GM23338 (cell line): ENCODE measurements at regions not wholly inside any gene's neighbourhood (a gene's known extent, or its start where the extent isn't known, plus 50 kb on each side); places are given as distances from the start of the nearest gene placed in this dataset.

Experiments used
- ATAC-seq: fragments of 200-7000 bp; cut with Tn5 transposase; 3 replicates; pipeline ENCODE4 v1.9.1; 2020
- DNase-seq: peaks from one replicate; pipeline ENCODE4 v3.0.0-alpha.2; 2015; ENCODE audit warnings: low spot score
- H2AFZ ChIP-seq: fragments of 200-600 bp; sonication (generic); 2 replicates; pipeline ENCODE4 v1.8.0; 2016; ENCODE audit warnings: antibody characterized with exemption, mild to moderate bottlenecking, moderate library complexity
- H3F3A ChIP-seq: fragments of 200-600 bp; sonication (generic); replicated peaks from 2 replicates; pipeline ENCODE4 v1.8.0; 2017; ENCODE audit warnings: antibody characterized with exemption, mixed run types, low read depth
- H3K27ac ChIP-seq: fragments of 200-600 bp; sonication (generic); 2 replicates; pipeline ENCODE4 v1.6.1; 2016; ENCODE audit warnings: low read depth
- H3K27me3 ChIP-seq: fragments of 200-600 bp; sonication (generic); 2 replicates; pipeline ENCODE4 v1.8.0; 2016; ENCODE audit warnings: mild to moderate bottlenecking, mixed run types, moderate library complexity; ENCODE audit not compliant: insufficient read depth
- H3K36me3 ChIP-seq: fragments of 200-600 bp; sonication (generic); 2 replicates; pipeline ENCODE4 v1.8.0; 2016; ENCODE audit warnings: mild to moderate bottlenecking; ENCODE audit not compliant: insufficient read depth
- H3K4me1 ChIP-seq: fragments of 200-600 bp; sonication (generic); 2 replicates; pipeline ENCODE4 v1.8.0; 2016; ENCODE audit warnings: mild to moderate bottlenecking, moderate library complexity; ENCODE audit not compliant: insufficient read depth
- H3K4me2 ChIP-seq: fragments of 200-600 bp; sonication (generic); 2 replicates; pipeline ENCODE4 v1.7.1; 2017; ENCODE audit warnings: mixed run types
- H3K4me3 ChIP-seq: fragments of 200-600 bp; sonication (generic); 2 replicates; pipeline ENCODE4 v1.6.1; 2016; ENCODE audit warnings: mixed run types
- H3K79me2 ChIP-seq: fragments of 200-600 bp; sonication (generic); replicated peaks from 2 replicates; pipeline ENCODE4 v1.8.0; 2017; ENCODE audit warnings: mild to moderate bottlenecking; ENCODE audit not compliant: insufficient read depth
- H3K9me2 ChIP-seq: fragments of 200-600 bp; sonication (generic); 2 replicates; pipeline ENCODE4 v1.8.0; 2017; ENCODE audit not compliant: insufficient read depth
- H4K20me1 ChIP-seq: fragments of 200-600 bp; sonication (generic); replicated peaks from 2 replicates; pipeline ENCODE4 v1.8.0; 2017; ENCODE audit warnings: mild to moderate bottlenecking; ENCODE audit not compliant: insufficient read depth
- H3K27ac Mint-ChIP-seq: 2 replicates; pipeline ENCODE4 v1.8.0; 2020; ENCODE audit warnings: inconsistent platforms, mild to moderate bottlenecking, moderate library complexity, mixed read lengths
- H3K27me3 Mint-ChIP-seq: 3 replicates; pipeline ENCODE4 v1.8.0; 2022; ENCODE audit warnings: low read depth, mild to moderate bottlenecking, moderate library complexity, mixed read lengths, inconsistent platforms; ENCODE audit not compliant: insufficient read depth, poor library complexity
- H3K36me3 Mint-ChIP-seq: 3 replicates; pipeline ENCODE4 v1.8.0; 2021; ENCODE audit warnings: low read depth, mild to moderate bottlenecking, inconsistent platforms, moderate library complexity, mixed read lengths
- H3K4me1 Mint-ChIP-seq: 3 replicates; pipeline ENCODE4 v1.8.0; 2020; ENCODE audit warnings: mild to moderate bottlenecking, inconsistent platforms, mixed read lengths
- H3K4me3 Mint-ChIP-seq: 3 replicates; pipeline ENCODE4 v1.8.0; 2021; ENCODE audit warnings: moderate library complexity, mild to moderate bottlenecking, inconsistent platforms, mixed read lengths
- H3K9me3 Mint-ChIP-seq: 3 replicates; pipeline ENCODE4 v1.8.0; 2020; ENCODE audit warnings: moderate library complexity, mild to moderate bottlenecking, inconsistent platforms, mixed read lengths
- CREB1 ChIP-seq: fragments of 250-450 bp; sonication (Bioruptor Pico); IDR thresholded peaks from 2 replicates; pipeline ENCODE4 v1.5.0; 2020; ENCODE audit warnings: low read depth, mild to moderate bottlenecking, moderate library complexity
- CTCF ChIP-seq, 2 experiments: fragments of 200-600 bp in 1 of 2; sonication (generic) in 1 of 2; conservative IDR thresholded peaks; 2 replicates each; pipeline versions ENCODE4 v1.5.1 to v1.6.1; 2016 to 2017; ENCODE audit warnings: antibody characterized with exemption in 2 of 2, low read depth in 2 of 2, mild to moderate bottlenecking in 2 of 2, moderate library complexity in 1 of 2
- ETS1 ChIP-seq: IDR thresholded peaks from 2 replicates; pipeline ENCODE4 v1.6.1; 2016; ENCODE audit warnings: antibody characterized with exemption
- EZH2phosphoT487 ChIP-seq: fragments of 200-600 bp; sonication (generic); IDR thresholded peaks from one replicate; pipeline ENCODE4 v1.8.1; 2018; ENCODE audit warnings: antibody characterized with exemption; ENCODE audit not compliant: unreplicated experiment
- JUNB ChIP-seq: IDR thresholded peaks from one replicate; pipeline ENCODE4 v1.6.1; 2016; ENCODE audit warnings: antibody characterized with exemption; ENCODE audit not compliant: unreplicated experiment
- NANOG ChIP-seq: IDR thresholded peaks from 2 replicates; pipeline ENCODE4 v1.6.1; 2016; ENCODE audit warnings: antibody characterized with exemption, borderline replicate concordance
- POLR2AphosphoS5 ChIP-seq: IDR thresholded peaks from 2 replicates; pipeline ENCODE4 v1.6.1; 2016; ENCODE audit warnings: antibody characterized with exemption, low read depth
- STAT1 ChIP-seq: IDR thresholded peaks from one replicate; pipeline ENCODE4 v1.6.1; 2016; ENCODE audit warnings: antibody characterized with exemption; ENCODE audit not compliant: unreplicated experiment
- ZNF114 ChIP-seq: fragments of 250-450 bp; sonication (Bioruptor Pico); IDR thresholded peaks from 2 replicates; pipeline ENCODE4 v1.5.0; 2020; ENCODE audit warnings: mild to moderate bottlenecking, moderate library complexity
- ZNF331 ChIP-seq: fragments of 250-450 bp; sonication (Bioruptor Pico); IDR thresholded peaks from 2 replicates; pipeline ENCODE4 v1.5.0; 2020; ENCODE audit warnings: low read depth, mild to moderate bottlenecking, moderate library complexity
- TF ChIP-seq, protein P1 (sequence below): IDR thresholded peaks from one replicate; pipeline ENCODE4 v1.6.1; 2018; ENCODE audit warnings: antibody characterized with exemption; ENCODE audit not compliant: unreplicated experiment
- TF ChIP-seq, protein P2 (sequence below): fragments of 250-450 bp; sonication (Bioruptor Pico); IDR thresholded peaks from 2 replicates; pipeline ENCODE4 v1.5.0; 2020; ENCODE audit warnings: mild to moderate bottlenecking, moderate library complexity

- Histone ChIP-seq H3K4me3 (no peak overlapping the region), H3K79me2 (no peaks in the 10 kb centered on the region), H3K27ac (no peak overlapping the region), H4K20me1 (no peaks in the 10 kb centered on the region), H3F3A (no peaks in the 10 kb centered on the region), H3K36me3 (no peaks in the 10 kb centered on the region), H3K9me2 (0 out of 2 replicates have a peak, but pooled peaks cover 3% of the 10 kb centered on the region), H3K27me3 (peaks cover 22% of the 10 kb centered on the region), H3K4me1 (no peaks in the 10 kb centered on the region), H2AFZ (no peak overlapping the region), H3K4me2 (no peak overlapping the region)
- Mint-ChIP-seq H3K27ac (no peak overlapping the region), H3K9me3 (peaks cover 7% of the 10 kb centered on the region; the same call in 2 of the 3 replicates), H3K4me3 (no peak overlapping the region), H3K36me3 (no peaks in the 10 kb centered on the region; the same call in 2 of the 3 replicates), H3K27me3 (peaks cover 9% of the 10 kb centered on the region), H3K4me1 (peaks cover 11% of the 10 kb centered on the region)
- ATAC-seq = no peak
- DNase-seq = no peak
- TF ChIP-seq POLR2AphosphoS5 (no peak), ETS1 (no peak), STAT1 (no peak), JUNB (no peak), CTCF (conservative IDR thresholded peaks at IDR 0.05; ENCODE audit: low read depth in 2 of 2) (no peak), ZNF114 (no peak), NANOG (no peak), EZH2phosphoT487 (no peak), ZNF331 (CRISPR knock-in tag) (no peak), CREB1 (CRISPR knock-in tag) (no peak)
- TF ChIP-seq, protein P1, sequence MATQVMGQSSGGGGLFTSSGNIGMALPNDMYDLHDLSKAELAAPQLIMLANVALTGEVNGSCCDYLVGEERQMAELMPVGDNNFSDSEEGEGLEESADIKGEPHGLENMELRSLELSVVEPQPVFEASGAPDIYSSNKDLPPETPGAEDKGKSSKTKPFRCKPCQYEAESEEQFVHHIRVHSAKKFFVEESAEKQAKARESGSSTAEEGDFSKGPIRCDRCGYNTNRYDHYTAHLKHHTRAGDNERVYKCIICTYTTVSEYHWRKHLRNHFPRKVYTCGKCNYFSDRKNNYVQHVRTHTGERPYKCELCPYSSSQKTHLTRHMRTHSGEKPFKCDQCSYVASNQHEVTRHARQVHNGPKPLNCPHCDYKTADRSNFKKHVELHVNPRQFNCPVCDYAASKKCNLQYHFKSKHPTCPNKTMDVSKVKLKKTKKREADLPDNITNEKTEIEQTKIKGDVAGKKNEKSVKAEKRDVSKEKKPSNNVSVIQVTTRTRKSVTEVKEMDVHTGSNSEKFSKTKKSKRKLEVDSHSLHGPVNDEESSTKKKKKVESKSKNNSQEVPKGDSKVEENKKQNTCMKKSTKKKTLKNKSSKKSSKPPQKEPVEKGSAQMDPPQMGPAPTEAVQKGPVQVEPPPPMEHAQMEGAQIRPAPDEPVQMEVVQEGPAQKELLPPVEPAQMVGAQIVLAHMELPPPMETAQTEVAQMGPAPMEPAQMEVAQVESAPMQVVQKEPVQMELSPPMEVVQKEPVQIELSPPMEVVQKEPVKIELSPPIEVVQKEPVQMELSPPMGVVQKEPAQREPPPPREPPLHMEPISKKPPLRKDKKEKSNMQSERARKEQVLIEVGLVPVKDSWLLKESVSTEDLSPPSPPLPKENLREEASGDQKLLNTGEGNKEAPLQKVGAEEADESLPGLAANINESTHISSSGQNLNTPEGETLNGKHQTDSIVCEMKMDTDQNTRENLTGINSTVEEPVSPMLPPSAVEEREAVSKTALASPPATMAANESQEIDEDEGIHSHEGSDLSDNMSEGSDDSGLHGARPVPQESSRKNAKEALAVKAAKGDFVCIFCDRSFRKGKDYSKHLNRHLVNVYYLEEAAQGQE = no peak
- TF ChIP-seq, protein P2, sequence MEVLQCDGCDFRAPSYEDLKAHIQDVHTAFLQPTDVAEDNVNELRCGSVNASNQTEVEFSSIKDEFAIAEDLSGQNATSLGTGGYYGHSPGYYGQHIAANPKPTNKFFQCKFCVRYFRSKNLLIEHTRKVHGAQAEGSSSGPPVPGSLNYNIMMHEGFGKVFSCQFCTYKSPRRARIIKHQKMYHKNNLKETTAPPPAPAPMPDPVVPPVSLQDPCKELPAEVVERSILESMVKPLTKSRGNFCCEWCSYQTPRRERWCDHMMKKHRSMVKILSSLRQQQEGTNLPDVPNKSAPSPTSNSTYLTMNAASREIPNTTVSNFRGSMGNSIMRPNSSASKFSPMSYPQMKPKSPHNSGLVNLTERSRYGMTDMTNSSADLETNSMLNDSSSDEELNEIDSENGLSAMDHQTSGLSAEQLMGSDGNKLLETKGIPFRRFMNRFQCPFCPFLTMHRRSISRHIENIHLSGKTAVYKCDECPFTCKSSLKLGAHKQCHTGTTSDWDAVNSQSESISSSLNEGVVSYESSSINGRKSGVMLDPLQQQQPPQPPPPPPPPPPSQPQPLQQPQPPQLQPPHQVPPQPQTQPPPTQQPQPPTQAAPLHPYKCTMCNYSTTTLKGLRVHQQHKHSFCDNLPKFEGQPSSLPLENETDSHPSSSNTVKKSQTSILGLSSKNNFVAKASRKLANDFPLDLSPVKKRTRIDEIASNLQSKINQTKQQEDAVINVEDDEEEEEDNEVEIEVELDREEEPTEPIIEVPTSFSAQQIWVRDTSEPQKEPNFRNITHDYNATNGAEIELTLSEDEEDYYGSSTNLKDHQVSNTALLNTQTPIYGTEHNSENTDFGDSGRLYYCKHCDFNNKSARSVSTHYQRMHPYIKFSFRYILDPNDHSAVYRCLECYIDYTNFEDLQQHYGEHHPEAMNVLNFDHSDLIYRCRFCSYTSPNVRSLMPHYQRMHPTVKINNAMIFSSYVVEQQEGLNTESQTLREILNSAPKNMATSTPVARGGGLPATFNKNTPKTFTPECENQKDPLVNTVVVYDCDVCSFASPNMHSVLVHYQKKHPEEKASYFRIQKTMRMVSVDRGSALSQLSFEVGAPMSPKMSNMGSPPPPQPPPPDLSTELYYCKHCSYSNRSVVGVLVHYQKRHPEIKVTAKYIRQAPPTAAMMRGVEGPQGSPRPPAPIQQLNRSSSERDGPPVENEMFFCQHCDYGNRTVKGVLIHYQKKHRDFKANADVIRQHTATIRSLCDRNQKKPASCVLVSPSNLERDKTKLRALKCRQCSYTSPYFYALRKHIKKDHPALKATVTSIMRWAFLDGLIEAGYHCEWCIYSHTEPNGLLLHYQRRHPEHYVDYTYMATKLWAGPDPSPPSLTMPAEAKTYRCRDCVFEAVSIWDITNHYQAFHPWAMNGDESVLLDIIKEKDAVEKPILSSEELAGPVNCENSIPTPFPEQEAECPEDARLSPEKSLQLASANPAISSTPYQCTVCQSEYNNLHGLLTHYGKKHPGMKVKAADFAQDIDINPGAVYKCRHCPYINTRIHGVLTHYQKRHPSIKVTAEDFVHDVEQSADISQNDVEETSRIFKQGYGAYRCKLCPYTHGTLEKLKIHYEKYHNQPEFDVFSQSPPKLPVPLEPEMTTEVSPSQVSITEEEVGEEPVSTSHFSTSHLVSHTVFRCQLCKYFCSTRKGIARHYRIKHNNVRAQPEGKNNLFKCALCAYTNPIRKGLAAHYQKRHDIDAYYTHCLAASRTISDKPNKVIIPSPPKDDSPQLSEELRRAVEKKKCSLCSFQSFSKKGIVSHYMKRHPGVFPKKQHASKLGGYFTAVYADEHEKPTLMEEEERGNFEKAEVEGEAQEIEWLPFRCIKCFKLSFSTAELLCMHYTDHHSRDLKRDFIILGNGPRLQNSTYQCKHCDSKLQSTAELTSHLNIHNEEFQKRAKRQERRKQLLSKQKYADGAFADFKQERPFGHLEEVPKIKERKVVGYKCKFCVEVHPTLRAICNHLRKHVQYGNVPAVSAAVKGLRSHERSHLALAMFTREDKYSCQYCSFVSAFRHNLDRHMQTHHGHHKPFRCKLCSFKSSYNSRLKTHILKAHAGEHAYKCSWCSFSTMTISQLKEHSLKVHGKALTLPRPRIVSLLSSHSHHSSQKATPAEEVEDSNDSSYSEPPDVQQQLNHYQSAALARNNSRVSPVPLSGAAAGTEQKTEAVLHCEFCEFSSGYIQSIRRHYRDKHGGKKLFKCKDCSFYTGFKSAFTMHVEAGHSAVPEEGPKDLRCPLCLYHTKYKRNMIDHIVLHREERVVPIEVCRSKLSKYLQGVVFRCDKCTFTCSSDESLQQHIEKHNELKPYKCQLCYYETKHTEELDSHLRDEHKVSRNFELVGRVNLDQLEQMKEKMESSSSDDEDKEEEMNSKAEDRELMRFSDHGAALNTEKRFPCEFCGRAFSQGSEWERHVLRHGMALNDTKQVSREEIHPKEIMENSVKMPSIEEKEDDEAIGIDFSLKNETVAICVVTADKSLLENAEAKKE (CRISPR knock-in tag) = no peak
Measured at GRCh38 chr13:20295956-20296355, 63.8 kb upstream of the GJB6 start.
